ENCODE measurements at regions not wholly inside any gene's neighbourhood (a gene's known extent, or its start where the extent isn't known, plus 50 kb on each side); places are given as distances from the start of the nearest gene placed in this dataset.

DNA sequence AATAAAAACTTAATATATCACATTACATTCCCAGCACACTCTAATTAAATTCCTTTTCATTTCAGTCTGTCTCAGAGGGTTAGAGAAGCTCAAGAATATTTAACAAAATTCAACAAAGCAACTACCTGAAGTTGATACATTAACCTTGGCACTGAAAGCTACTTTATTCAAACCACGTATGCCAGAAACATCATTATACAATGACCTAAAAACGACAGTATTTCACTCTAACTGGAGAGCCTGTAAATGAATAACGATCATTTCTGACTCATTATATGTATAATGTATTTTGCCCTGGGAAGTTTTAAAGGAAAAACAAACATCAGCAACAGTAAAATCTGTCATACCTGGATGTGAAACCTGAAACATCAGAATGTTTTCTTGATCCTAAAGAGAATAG lies 270.1 kb downstream of the SLITRK5 start:
- ATAC-seq = no peak
- in situ Hi-C loops (cut with MboI) (no loop called here), intact Hi-C loops (cut with micrococcal nuclease) (no loop called here)
- H3K27me3 ChIP-seq (ENCODE audit: control insufficient read depth in 2 of 2, insufficient read depth in 2 of 2, low read length in 2 of 2) = no peaks in the 10 kb centered on the region
- no peak overlapping the region for H3K4me2 ChIP-seq (ENCODE audit: insufficient read depth, low read length)
- ChIA-PET CTCF (ENCODE audit: low intra/inter-chr PET ratio) (no interaction called here), POLR2A (no interaction called here)
- no peaks in the 10 kb centered on the region for H3K4me1 ChIP-seq (replicated peaks in 1 of 2; ENCODE audit: control insufficient read depth in 2 of 2, insufficient read depth in 2 of 2, low read length in 2 of 2)
- H4K20me1 ChIP-seq (replicated peaks; ENCODE audit: control insufficient read depth, insufficient read depth, low read length) = no peaks in the 10 kb centered on the region
- no peaks in the 10 kb centered on the region for H3K9me3 ChIP-seq (replicated peaks; ENCODE audit: control insufficient read depth, insufficient read depth, low read depth, low read length)
- no peak overlapping the region for H3K27ac ChIP-seq (ENCODE audit: extremely low read depth, low read depth, low read length)
- no peak for DNase-seq (ENCODE audit: extremely low read depth in 1 of 4, low spot score in 3 of 4)
- FAIRE-seq = no peak
- no TSS peak for BruUV-seq (replicated peaks)
- H3K79me2 ChIP-seq (ENCODE audit: control insufficient read depth, insufficient read depth, low read length) = no peaks in the 10 kb centered on the region
- no peak overlapping the region for H2AFZ ChIP-seq (ENCODE audit: low read depth, low read length)
- H3K4me3 ChIP-seq = no peak overlapping the region
- no peak overlapping the region for H3K9ac ChIP-seq (ENCODE audit: insufficient read depth in 1 of 2, low read depth in 2 of 2, low read length in 2 of 2)
- no peaks in the 10 kb centered on the region for H3K9me1 ChIP-seq (ENCODE audit: control insufficient read depth, insufficient read depth, low read length)
- no peaks in the 10 kb centered on the region for H3K36me3 ChIP-seq (ENCODE audit: control insufficient read depth, insufficient read depth, low read length)
- WGBS (ENCODE audit: insufficient coverage, low coverage, missing lambda C conversion rate) = 3% methylated on average over 3 of the region's 3 CpGs
- TF ChIP-seq NFE2 (IDR thresholded peaks at IDR 0.05; ENCODE audit: low read depth) (no peak), SRSF1 (IDR thresholded peaks at IDR 0.05; ENCODE audit: low read depth, low read length) (no peak), BRD4 (IDR thresholded peaks at IDR 0.05) (no peak), SIRT6 (IDR thresholded peaks at IDR 0.05; ENCODE audit: low read depth, low read length) (no peak), DNMT1 (IDR thresholded peaks at IDR 0.05) (no peak), ZSCAN29 (IDR thresholded peaks at IDR 0.05) (no peak), PHF20 (IDR thresholded peaks at IDR 0.05; ENCODE audit: partially characterized antibody) (no peak), PYGO2 (tag; IDR thresholded peaks at IDR 0.05) (no peak), CBFA2T2 (conservative IDR thresholded peaks at IDR 0.05) (no peak)
- TF ChIP-seq, protein P1, sequence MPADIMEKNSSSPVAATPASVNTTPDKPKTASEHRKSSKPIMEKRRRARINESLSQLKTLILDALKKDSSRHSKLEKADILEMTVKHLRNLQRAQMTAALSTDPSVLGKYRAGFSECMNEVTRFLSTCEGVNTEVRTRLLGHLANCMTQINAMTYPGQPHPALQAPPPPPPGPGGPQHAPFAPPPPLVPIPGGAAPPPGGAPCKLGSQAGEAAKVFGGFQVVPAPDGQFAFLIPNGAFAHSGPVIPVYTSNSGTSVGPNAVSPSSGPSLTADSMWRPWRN (IDR thresholded peaks at IDR 0.05; ENCODE audit: low read depth) = no peak
- TF ChIP-seq, protein P2, sequence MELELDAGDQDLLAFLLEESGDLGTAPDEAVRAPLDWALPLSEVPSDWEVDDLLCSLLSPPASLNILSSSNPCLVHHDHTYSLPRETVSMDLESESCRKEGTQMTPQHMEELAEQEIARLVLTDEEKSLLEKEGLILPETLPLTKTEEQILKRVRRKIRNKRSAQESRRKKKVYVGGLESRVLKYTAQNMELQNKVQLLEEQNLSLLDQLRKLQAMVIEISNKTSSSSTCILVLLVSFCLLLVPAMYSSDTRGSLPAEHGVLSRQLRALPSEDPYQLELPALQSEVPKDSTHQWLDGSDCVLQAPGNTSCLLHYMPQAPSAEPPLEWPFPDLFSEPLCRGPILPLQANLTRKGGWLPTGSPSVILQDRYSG (tag; conservative IDR thresholded peaks at IDR 0.05; ENCODE audit: low read depth) = no peak
- TF ChIP-seq, protein P3, sequence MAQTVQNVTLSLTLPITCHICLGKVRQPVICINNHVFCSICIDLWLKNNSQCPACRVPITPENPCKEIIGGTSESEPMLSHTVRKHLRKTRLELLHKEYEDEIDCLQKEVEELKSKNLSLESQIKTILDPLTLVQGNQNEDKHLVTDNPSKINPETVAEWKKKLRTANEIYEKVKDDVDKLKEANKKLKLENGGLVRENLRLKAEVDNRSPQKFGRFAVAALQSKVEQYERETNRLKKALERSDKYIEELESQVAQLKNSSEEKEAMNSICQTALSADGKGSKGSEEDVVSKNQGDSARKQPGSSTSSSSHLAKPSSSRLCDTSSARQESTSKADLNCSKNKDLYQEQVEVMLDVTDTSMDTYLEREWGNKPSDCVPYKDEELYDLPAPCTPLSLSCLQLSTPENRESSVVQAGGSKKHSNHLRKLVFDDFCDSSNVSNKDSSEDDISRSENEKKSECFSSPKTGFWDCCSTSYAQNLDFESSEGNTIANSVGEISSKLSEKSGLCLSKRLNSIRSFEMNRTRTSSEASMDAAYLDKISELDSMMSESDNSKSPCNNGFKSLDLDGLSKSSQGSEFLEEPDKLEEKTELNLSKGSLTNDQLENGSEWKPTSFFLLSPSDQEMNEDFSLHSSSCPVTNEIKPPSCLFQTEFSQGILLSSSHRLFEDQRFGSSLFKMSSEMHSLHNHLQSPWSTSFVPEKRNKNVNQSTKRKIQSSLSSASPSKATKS (CRISPR knock-in tag; IDR thresholded peaks at IDR 0.05) = no peak
- TF ChIP-seq, protein P4, sequence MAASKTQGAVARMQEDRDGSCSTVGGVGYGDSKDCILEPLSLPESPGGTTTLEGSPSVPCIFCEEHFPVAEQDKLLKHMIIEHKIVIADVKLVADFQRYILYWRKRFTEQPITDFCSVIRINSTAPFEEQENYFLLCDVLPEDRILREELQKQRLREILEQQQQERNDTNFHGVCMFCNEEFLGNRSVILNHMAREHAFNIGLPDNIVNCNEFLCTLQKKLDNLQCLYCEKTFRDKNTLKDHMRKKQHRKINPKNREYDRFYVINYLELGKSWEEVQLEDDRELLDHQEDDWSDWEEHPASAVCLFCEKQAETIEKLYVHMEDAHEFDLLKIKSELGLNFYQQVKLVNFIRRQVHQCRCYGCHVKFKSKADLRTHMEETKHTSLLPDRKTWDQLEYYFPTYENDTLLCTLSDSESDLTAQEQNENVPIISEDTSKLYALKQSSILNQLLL (CRISPR knock-in tag; IDR thresholded peaks at IDR 0.05; ENCODE audit: borderline replicate concordance) = no peak
- TF ChIP-seq, protein P5, sequence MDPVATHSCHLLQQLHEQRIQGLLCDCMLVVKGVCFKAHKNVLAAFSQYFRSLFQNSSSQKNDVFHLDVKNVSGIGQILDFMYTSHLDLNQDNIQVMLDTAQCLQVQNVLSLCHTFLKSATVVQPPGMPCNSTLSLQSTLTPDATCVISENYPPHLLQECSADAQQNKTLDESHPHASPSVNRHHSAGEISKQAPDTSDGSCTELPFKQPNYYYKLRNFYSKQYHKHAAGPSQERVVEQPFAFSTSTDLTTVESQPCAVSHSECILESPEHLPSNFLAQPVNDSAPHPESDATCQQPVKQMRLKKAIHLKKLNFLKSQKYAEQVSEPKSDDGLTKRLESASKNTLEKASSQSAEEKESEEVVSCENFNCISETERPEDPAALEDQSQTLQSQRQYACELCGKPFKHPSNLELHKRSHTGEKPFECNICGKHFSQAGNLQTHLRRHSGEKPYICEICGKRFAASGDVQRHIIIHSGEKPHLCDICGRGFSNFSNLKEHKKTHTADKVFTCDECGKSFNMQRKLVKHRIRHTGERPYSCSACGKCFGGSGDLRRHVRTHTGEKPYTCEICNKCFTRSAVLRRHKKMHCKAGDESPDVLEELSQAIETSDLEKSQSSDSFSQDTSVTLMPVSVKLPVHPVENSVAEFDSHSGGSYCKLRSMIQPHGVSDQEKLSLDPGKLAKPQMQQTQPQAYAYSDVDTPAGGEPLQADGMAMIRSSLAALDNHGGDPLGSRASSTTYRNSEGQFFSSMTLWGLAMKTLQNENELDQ (CRISPR knock-in tag; IDR thresholded peaks at IDR 0.05; ENCODE audit: borderline replicate concordance) = no peak
- TF ChIP-seq, protein P6, sequence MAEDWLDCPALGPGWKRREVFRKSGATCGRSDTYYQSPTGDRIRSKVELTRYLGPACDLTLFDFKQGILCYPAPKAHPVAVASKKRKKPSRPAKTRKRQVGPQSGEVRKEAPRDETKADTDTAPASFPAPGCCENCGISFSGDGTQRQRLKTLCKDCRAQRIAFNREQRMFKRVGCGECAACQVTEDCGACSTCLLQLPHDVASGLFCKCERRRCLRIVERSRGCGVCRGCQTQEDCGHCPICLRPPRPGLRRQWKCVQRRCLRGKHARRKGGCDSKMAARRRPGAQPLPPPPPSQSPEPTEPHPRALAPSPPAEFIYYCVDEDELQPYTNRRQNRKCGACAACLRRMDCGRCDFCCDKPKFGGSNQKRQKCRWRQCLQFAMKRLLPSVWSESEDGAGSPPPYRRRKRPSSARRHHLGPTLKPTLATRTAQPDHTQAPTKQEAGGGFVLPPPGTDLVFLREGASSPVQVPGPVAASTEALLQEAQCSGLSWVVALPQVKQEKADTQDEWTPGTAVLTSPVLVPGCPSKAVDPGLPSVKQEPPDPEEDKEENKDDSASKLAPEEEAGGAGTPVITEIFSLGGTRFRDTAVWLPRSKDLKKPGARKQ (CRISPR knock-in tag; IDR thresholded peaks at IDR 0.05) = no peak

All from K562 (cell line).